GM18526 (cell line): ENCODE measurements at regions not wholly inside any gene's neighbourhood (a gene's known extent, or its start where the extent isn't known, plus 50 kb on each side); places are given as distances from the start of the nearest gene placed in this dataset.

ENCODE experiments used
- POLR2A ChIP-seq: IDR thresholded peaks from 3 replicates; pipeline ENCODE4 v1.6.1; 2011; ENCODE audit not compliant: insufficient read length; ENCODE audit errors: extremely low read depth

GRCh38 chr6:27136978-27137814 lies 110.3 kb upstream of the PRSS16 start:
- no peak for TF ChIP-seq POLR2A

- TF ChIP-seq POLR2A = no peak
Observed at GRCh38 chr6:27138406-27138805, 109.1 kb upstream of the PRSS16 start.

GRCh38 chr6:27138837-27139755 lies 108.4 kb upstream of the PRSS16 start:
- peak; percentile 99 for TF ChIP-seq POLR2A

GRCh38 chr6:27139756-27140579 lies 107.5 kb upstream of the PRSS16 start:
- no peak for TF ChIP-seq POLR2A

GRCh38 chr6:27140999-27141528 lies 106.4 kb upstream of the PRSS16 start:
- no peak for TF ChIP-seq POLR2A

GRCh38 chr6:27141529-27142015 lies 105.9 kb upstream of the PRSS16 start:
- no peak for TF ChIP-seq POLR2A

- TF ChIP-seq POLR2A = no peak
Observed at GRCh38 chr6:27143474-27144026, 104.0 kb upstream of the PRSS16 start.

- no peak for TF ChIP-seq POLR2A
Observed at GRCh38 chr6:27144740-27145079, 102.8 kb upstream of the PRSS16 start.

GRCh38 chr6:27145731-27146455 lies 101.6 kb upstream of the PRSS16 start:
- TF ChIP-seq POLR2A = peak; percentile 87

- TF ChIP-seq POLR2A = peak; percentile 78
Observed at GRCh38 chr6:27146456-27146705, 101.1 kb upstream of the PRSS16 start.

- TF ChIP-seq POLR2A = peak; percentile 99
Observed at GRCh38 chr6:27146706-27147505, 100.6 kb upstream of the PRSS16 start.

GRCh38 chr6:27148404-27148795 lies 99.1 kb upstream of the PRSS16 start:
- TF ChIP-seq POLR2A = no peak

- no peak for TF ChIP-seq POLR2A
Observed at GRCh38 chr6:27149150-27149549, 98.4 kb upstream of the PRSS16 start.
